Activated naive CD8-positive, alpha-beta T cell (primary cell): ENCODE measurements at regions not wholly inside any gene's neighbourhood (a gene's known extent, or its start where the extent isn't known, plus 50 kb on each side); places are given as distances from the start of the nearest gene placed in this dataset.

Experiments
- H3K27ac Mint-ChIP-seq: one replicate; pipeline ENCODE4 v1.8.0; 2021; ENCODE audit warnings: mixed read lengths
- H3K27me3 Mint-ChIP-seq: one replicate; pipeline ENCODE4 v1.8.0; 2021; ENCODE audit warnings: mixed read lengths
- H3K36me3 Mint-ChIP-seq: one replicate; pipeline ENCODE4 v1.8.0; 2021; ENCODE audit warnings: mixed read lengths
- H3K4me1 Mint-ChIP-seq: one replicate; pipeline ENCODE4 v1.8.0; 2021; ENCODE audit warnings: low read depth, mixed read lengths
- H3K4me3 Mint-ChIP-seq: one replicate; pipeline ENCODE4 v1.8.0; 2021; ENCODE audit warnings: mild to moderate bottlenecking, mixed read lengths
- H3K9me3 Mint-ChIP-seq: one replicate; pipeline ENCODE4 v1.8.0; 2021; ENCODE audit warnings: low read depth, mixed read lengths

DNA sequence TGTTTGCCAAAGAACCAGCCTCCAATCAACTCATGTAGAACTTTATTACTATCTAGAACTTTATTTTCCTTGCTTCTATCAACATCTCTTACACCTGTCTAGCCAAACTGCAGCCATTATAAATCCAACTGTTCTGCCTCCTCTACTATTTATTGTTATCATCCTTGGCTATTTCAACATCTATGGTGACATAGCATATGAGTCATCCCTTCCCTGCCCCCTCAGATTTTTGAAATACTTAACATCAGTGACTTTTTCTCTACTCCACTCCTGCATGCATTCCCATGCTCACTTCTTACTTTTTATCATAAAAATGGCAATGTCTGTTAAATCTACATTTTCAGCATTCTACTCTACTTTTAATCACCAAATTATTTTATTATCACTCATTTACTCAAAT is 544.9 kb upstream of the NEGR1 start:
- Mint-ChIP-seq H3K4me1 (no peaks in the 10 kb centered on the region), H3K27ac (no peak overlapping the region), H3K27me3 (no peaks in the 10 kb centered on the region), H3K36me3 (no peaks in the 10 kb centered on the region), H3K9me3 (peaks cover 23% of the 10 kb centered on the region), H3K4me3 (no peak overlapping the region)

DNA sequence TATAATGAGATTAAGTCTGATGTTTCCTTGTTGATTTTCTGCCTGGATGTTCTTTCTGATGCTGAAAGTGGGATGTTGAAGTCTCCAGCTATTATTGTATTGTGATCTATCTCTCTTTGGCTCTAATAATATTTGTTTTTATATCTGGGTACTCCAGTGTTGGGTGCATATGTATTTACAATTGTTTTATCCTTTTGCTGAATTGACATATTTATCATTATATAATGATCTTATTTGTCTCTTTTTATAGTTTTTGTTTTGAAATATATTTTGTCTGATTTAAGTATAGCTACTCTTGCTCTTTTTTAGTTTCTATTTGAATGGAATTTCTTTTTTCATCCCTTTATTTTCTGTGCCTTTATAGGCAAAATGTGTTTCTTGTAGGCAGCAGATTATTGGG is 522.2 kb upstream of the NEGR1 start:
- Mint-ChIP-seq H3K4me1 (no peaks in the 10 kb centered on the region), H3K9me3 (peaks cover 30% of the 10 kb centered on the region), H3K27ac (no peak overlapping the region), H3K4me3 (no peak overlapping the region), H3K27me3 (no peaks in the 10 kb centered on the region), H3K36me3 (no peaks in the 10 kb centered on the region)

DNA sequence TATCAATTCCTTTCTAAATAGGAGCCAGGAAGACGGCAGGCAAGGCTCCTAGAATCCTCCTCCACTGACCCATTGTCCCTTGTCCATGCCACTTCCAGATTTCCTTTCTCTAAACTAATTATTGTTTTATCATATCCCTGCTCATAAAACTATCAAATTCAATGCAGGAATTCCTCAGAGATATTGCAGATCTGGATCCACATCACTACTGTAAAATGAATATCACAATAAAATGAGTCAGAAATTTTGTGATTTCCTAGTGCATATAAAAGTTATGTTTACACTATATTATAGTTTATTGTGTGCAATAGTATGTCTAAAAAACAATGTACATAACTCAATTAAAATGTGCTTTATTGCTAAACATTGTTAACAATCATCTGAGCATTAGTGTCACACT is 498.7 kb upstream of the NEGR1 start:
- Mint-ChIP-seq H3K36me3 (no peaks in the 10 kb centered on the region), H3K27me3 (no peaks in the 10 kb centered on the region), H3K4me3 (no peak overlapping the region), H3K9me3 (peaks cover 4% of the 10 kb centered on the region), H3K4me1 (no peaks in the 10 kb centered on the region), H3K27ac (no peak overlapping the region)

DNA sequence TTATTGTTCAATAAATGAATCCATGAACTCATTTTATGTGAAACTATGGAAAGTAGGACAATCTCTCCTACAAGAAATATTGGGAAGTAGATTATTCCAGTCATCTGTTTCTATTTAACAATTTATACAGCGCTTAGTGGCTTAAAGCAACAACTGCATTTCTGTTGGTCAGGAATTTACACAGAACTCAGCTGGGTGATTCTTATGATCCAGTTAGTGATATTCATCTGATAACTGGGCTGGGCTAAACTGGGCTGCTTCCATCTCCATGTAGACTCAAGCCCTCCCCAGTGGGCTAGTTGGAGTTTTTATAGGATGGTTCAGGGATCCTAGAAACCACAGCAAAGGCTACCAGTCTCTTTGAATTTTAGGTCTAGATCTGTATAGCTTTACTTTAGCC is 497.9 kb upstream of the NEGR1 start:
- Mint-ChIP-seq H3K4me3 (no peak overlapping the region), H3K36me3 (no peaks in the 10 kb centered on the region), H3K27ac (no peak overlapping the region), H3K4me1 (no peaks in the 10 kb centered on the region), H3K27me3 (no peaks in the 10 kb centered on the region), H3K9me3 (peaks cover 4% of the 10 kb centered on the region)

DNA sequence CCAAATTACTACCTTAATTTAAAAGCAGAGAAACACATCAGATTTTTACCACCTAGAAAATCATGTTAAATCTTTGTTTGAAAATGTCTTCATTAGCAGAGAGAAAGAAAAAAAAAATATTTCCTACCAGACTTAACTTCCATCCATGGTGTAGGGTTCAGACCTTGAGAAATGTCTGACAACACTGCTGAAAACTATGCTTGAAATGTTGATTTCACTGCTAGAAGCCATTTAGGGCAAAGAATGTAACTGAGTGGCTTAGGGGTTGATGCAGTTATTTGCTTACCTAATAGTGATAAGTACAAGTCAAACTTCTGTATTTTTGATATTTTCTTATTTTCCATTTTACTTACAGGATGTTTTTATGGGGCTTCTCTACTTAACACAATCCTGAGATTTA is 495.6 kb upstream of the NEGR1 start:
- Mint-ChIP-seq H3K27ac (no peak overlapping the region), H3K4me3 (no peak overlapping the region), H3K36me3 (no peaks in the 10 kb centered on the region), H3K27me3 (no peaks in the 10 kb centered on the region), H3K9me3 (peaks cover 4% of the 10 kb centered on the region), H3K4me1 (no peaks in the 10 kb centered on the region)

DNA sequence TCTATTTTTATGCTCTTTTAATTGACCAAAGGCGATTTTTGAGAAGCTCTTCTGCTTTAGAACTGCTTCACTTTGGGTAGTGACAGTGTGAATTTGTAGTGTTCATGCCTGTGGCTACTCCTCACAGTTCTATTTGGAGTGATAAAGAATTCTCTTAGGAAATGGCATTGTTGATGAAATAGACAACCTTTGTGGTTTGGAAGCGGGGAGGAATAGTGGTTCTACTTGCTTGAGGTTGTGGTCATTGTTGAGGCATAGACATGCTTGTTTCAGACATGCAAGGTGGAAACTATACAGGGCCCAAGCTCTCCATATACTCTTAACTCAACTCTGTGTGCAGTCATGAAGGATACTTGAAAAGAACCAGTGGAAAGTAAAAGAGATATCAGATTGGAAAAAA is 481.1 kb upstream of the NEGR1 start:
- H3K9me3 Mint-ChIP-seq, result no peaks in the 10 kb centered on the region
- no peaks in the 10 kb centered on the region for H3K36me3 Mint-ChIP-seq
- no peak overlapping the region for H3K27ac Mint-ChIP-seq
- H3K4me1 Mint-ChIP-seq, result no peaks in the 10 kb centered on the region
- H3K27me3 Mint-ChIP-seq, result no peaks in the 10 kb centered on the region
- no peak overlapping the region for H3K4me3 Mint-ChIP-seq

DNA sequence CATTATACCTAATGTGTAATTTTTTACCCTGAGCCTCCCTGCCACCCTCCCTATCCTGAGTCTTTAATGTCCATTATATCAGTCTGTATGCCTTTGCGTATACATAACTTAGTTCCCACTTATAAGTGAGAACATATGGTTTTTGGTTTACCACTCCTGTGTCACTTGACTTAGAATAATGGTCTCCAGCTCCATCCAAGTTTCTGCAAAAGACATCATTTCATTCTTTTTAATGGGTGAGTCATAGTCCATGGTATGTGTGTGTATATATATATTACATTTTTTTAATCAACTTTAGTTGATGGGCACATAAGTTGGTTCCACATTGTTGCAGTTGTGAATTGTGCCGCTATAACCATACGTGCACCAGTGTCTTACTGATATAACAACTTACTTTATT is 477.1 kb upstream of the NEGR1 start:
- no peaks in the 10 kb centered on the region for H3K4me1 Mint-ChIP-seq
- H3K4me3 Mint-ChIP-seq, result no peak overlapping the region
- no peaks in the 10 kb centered on the region for H3K27me3 Mint-ChIP-seq
- no peak overlapping the region for H3K27ac Mint-ChIP-seq
- no peaks in the 10 kb centered on the region for H3K36me3 Mint-ChIP-seq
- no peaks in the 10 kb centered on the region for H3K9me3 Mint-ChIP-seq

DNA sequence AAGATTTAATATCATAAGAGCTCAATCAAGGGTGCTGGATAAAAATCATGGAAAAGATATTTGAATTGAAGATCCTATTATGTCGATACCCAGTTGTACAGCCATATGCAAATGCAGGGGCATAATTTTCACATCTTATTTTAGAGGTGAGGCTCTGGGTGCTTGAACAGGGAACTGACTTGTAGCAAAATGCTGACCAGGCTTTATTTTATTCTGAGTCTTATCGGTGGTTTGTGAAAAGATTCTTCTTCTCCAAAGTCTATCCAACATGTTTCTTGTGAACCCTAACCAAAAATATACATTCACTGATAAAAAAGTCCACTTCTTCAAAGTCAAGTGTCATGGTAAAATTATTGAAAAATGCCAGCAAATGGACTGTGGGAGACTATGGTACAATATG is 475.5 kb upstream of the NEGR1 start:
- no peaks in the 10 kb centered on the region for H3K4me1 Mint-ChIP-seq
- no peaks in the 10 kb centered on the region for H3K27me3 Mint-ChIP-seq
- no peak overlapping the region for H3K27ac Mint-ChIP-seq
- no peaks in the 10 kb centered on the region for H3K36me3 Mint-ChIP-seq
- no peak overlapping the region for H3K4me3 Mint-ChIP-seq
- no peaks in the 10 kb centered on the region for H3K9me3 Mint-ChIP-seq

DNA sequence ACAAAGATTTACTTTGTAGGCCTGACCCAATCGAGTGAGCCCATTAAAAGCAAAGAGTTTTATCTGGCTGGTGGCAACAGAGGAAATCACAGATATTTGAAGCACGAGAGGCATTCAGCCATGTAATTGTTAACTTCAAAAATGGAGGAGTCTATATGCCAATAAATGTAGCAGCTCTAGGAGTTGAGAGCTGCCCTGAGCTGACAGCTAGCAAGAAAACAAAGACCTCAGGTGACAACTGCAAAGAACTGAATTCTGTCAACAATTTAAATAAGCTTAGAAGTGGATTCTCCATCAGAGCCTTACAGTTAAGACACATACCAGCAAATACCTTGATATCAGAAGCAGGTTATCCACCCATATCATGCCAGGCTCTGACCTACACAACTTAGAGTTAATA is 463.1 kb upstream of the NEGR1 start:
- H3K27me3 Mint-ChIP-seq, result no peaks in the 10 kb centered on the region
- no peaks in the 10 kb centered on the region for H3K4me1 Mint-ChIP-seq
- no peak overlapping the region for H3K4me3 Mint-ChIP-seq
- no peak overlapping the region for H3K27ac Mint-ChIP-seq
- no peaks in the 10 kb centered on the region for H3K9me3 Mint-ChIP-seq
- H3K36me3 Mint-ChIP-seq, result no peaks in the 10 kb centered on the region

DNA sequence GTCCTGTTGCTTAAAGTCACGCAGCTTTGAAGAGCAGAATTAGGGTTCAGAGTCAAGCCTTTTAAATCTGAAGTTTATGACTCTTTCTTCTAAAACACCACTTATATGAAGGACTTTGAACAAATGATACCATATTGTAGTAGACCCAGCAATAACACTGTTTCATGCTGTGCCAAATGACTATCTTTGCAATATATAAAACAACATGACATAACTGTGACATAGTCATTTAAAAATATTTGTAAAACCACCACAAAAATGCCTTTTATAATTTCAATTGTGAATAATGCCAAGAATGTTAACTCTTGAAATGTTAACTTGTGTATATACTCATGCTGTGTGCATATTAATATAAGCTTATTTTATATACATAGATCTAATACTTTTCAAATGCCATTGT is 452.1 kb upstream of the NEGR1 start:
- H3K36me3 Mint-ChIP-seq, result no peaks in the 10 kb centered on the region
- H3K27ac Mint-ChIP-seq, result no peak overlapping the region
- H3K27me3 Mint-ChIP-seq, result no peaks in the 10 kb centered on the region
- H3K4me3 Mint-ChIP-seq, result no peak overlapping the region
- peaks cover 12% of the 10 kb centered on the region for H3K9me3 Mint-ChIP-seq
- no peaks in the 10 kb centered on the region for H3K4me1 Mint-ChIP-seq

DNA sequence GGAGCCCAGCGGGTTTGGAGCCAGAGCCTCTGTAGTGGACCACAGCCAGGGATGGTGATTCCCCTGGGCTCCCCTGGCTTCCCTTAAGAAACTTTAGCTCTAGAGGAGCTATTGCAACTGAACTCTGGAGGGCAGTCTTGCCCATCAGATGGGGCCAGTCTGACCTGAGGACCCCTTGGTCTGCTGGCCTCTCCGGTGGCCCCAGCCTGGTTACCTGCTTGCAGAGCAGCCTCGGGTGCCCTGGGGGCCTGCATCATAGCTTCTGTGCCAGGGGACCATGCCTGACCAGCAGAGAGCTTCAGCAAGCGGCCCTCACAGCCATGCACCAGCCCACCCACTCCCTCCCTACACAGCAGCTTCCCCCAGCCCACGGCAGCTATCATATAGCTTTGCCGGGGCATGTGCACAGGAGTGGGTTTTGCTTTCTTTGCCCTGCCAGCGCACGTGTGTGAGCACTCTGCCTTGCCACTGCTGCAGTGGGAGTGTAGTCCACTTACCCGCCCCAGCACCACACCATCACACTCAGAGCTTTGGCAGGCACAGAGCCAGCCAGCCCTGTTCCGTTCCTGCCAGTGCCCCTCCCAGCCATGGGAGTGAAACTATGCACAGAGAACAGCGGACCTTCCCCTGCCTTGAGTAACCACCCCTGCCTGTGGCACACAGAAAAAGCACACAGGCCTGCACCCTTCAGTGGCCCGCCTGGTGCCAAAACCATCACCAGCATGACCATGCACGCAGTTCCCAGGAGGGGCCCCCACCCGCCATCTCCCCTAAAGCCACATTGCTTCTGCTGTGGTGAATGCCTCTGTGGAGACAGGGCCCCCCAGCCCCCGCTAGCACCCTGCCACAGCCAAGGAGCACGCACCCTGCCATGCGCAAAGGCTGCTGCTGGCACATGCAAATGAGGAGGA is 442.9 kb upstream of the NEGR1 start:
- Mint-ChIP-seq H3K27me3 (no peaks in the 10 kb centered on the region), H3K4me1 (no peaks in the 10 kb centered on the region), H3K9me3 (peaks cover 3% of the 10 kb centered on the region), H3K27ac (no peak overlapping the region), H3K36me3 (no peaks in the 10 kb centered on the region), H3K4me3 (no peak overlapping the region)

DNA sequence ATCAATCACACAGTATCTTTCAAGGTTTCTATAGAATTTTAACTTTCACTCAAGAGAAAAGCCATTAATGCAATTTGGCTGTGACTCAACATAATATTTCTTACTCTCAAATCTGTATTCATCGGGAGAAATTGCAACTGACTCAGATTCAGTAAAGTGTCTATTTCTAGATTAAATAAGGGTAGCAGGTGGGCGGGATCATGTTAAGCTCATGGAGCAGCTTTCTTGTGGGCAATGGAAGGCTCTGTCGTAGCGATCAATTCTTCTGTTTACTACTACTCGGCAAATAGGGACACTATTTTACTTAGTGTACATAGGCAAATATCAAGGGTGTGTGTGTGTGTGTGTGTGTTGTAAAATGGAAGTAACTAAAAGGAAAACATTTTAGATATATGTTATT is 423.6 kb upstream of the NEGR1 start:
- Mint-ChIP-seq H3K4me3 (no peak overlapping the region), H3K4me1 (no peaks in the 10 kb centered on the region), H3K9me3 (no peaks in the 10 kb centered on the region), H3K27me3 (peaks cover 1% of the 10 kb centered on the region), H3K36me3 (no peaks in the 10 kb centered on the region), H3K27ac (no peak overlapping the region)

DNA sequence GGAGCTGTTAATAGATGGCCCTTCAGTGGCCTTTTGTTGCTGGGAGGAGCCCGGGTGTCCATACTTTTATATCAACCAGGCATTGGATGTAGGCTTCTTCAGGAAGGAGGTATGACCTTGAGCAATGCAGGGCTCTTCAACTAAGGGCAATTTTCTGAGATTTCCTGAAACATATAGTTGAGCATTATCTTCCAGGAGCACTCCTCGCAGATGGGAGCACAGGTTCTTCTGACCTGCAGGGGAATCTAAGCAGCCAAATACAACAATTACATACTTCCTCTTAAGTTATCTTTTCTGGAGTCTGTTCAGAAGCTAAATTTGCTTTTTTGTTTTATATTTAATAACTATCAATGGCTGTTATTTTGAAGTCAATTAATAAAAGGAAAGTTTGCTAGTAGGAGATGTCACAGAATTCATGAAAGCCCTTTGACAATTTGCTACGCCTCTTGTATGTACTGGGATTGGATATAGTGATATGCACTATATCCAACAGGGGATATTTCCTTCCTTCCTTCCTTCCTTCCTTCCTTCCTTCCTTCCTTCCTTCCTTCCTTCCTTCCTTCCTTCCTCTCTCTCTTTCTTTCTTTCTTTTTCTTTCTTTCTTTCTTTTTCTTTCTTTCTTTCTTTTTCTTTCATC is 422.6 kb upstream of the NEGR1 start:
- no peak overlapping the region for H3K27ac Mint-ChIP-seq
- H3K4me1 Mint-ChIP-seq, result no peaks in the 10 kb centered on the region

DNA sequence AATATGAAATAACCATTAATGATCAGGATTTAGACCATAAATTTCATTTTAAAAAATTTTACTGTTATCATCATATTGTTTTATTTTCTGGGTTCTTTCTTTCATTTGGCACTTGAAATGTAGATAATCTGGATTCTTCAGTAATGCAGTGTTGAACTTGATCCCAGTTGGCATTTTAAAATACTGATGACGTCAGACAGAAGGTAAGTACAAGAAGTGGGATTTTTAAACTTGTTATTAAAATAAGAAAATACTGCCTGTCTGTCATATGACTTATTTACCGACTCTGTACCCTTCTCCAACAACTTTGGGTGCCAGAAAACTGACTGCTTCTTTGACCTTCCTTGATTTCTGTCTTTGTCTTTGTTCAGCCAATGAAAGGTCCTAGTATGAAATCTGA is 415.1 kb upstream of the NEGR1 start:
- no peak overlapping the region for H3K27ac Mint-ChIP-seq
- H3K9me3 Mint-ChIP-seq, result peaks cover 13% of the 10 kb centered on the region
- H3K36me3 Mint-ChIP-seq, result no peaks in the 10 kb centered on the region
- no peak overlapping the region for H3K4me3 Mint-ChIP-seq
- H3K4me1 Mint-ChIP-seq, result no peaks in the 10 kb centered on the region
- no peaks in the 10 kb centered on the region for H3K27me3 Mint-ChIP-seq

More for the DNA sequence above, 422.6 kb upstream of the NEGR1 start:
- no peaks in the 10 kb centered on the region for H3K9me3 Mint-ChIP-seq
- peaks cover 1% of the 10 kb centered on the region for H3K27me3 Mint-ChIP-seq
- H3K36me3 Mint-ChIP-seq, result no peaks in the 10 kb centered on the region
- H3K4me3 Mint-ChIP-seq, result no peak overlapping the region

DNA sequence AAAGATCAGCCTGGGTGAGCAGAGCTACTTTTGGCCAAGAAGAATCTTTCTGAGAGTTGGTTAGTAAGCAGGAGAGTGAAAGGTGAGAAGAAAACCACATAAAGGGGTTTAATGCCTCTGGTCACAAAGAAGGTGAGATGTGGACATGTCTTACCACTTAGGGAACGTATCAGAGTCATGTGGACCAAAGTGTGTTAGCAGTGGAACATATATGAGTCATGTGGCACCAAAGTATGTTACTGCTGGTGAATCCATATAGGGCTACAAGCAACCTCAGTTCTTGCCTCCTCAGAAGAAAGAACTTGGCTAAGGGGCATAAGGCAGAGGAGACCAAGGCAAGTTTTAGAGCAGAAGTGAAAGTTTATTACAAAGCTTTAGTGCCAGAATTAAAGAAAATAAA is 411.6 kb upstream of the NEGR1 start:
- Mint-ChIP-seq H3K4me3 (no peak overlapping the region), H3K4me1 (no peaks in the 10 kb centered on the region), H3K9me3 (peaks cover 13% of the 10 kb centered on the region), H3K27ac (no peak overlapping the region), H3K27me3 (no peaks in the 10 kb centered on the region), H3K36me3 (no peaks in the 10 kb centered on the region)

DNA sequence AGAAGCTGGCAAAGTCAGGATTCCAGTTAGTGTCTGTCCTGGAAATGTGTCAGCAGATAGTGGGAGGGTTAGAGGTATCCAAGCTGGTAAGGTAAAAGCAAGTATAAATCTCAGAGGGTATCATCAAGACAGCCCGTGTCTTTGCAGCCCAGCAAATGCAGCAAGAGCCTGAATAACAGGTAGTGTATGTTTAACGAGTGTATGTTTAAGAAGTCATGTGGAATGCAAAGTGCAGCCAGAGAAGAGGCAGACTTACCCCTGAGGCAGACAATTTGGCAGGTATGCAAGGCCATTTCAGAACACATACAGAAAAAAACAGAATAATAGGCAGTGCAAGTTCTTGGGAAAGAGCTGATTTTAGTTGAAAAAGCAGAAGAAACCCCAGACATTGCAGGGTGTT is 411.0 kb upstream of the NEGR1 start:
- peaks cover 13% of the 10 kb centered on the region for H3K9me3 Mint-ChIP-seq
- H3K4me1 Mint-ChIP-seq, result no peaks in the 10 kb centered on the region
- no peak overlapping the region for H3K4me3 Mint-ChIP-seq
- no peaks in the 10 kb centered on the region for H3K27me3 Mint-ChIP-seq
- no peak overlapping the region for H3K27ac Mint-ChIP-seq
- H3K36me3 Mint-ChIP-seq, result no peaks in the 10 kb centered on the region
